K562 (cell line): ENCODE measurements at regions not wholly inside any gene's neighbourhood (a gene's known extent, or its start where the extent isn't known, plus 50 kb on each side); places are given as distances from the start of the nearest gene placed in this dataset.

ENCODE experiments used
- ATAC-seq: fragments of 200-7000 bp; cut with Tn5 transposase; 3 replicates; pipeline ENCODE4 v1.9.1; 2020; ENCODE audit warnings: moderate library complexity
- BruUV-seq: library from RNA; stranded (reverse); fragments of 400-500 nt; replicated peaks from 2 replicates; lab custom pipeline; 2021; lab: Mats Ljungman, UMichigan
- CTCF ChIA-PET: fragments of 300-600 bp; formaldehyde crosslinking; extraction: SDS; loops from one replicate; lab custom pipeline; 2021; ENCODE audit warnings: low intra/inter-chr PET ratio; lab: Yijun Ruan, JAX
- POLR2A ChIA-PET: fragments of 300-600, 350-650 bp; sonication (Branson Sonifier 250); formaldehyde crosslinking; extraction: SDS; loops from one replicate; lab custom pipeline; 2021; ENCODE audit warnings: antibody characterized with exemption, inconsistent platforms; lab: Yijun Ruan, JAX
- DNase-seq, 4 experiments: peaks; one replicate each; pipeline versions ENCODE4 v3.0.0 to v3.0.0-alpha.2; 2011 to 2018; ENCODE audit warnings: low spot score in 3 of 4, mixed read lengths in 3 of 4; ENCODE audit errors: extremely low read depth in 1 of 4
- FAIRE-seq: peaks from 2 replicates; lab custom pipeline; 2011; peaks lifted over from hg19 to GRCh38; lab: Jason Lieb, UNC
- H2AFZ ChIP-seq: 2 replicates; pipeline ENCODE4 v1.6.0; 2011; ENCODE audit warnings: low read depth, low read length, control low read depth, inconsistent platforms
- H3K27ac ChIP-seq: fragments of 200-600 bp; 3 replicates; pipeline ENCODE4 v1.8.0; 2011; ENCODE audit warnings: low read depth, mild to moderate bottlenecking, control low read depth, inconsistent platforms, low read length, moderate library complexity, mixed read lengths; ENCODE audit errors: extremely low read depth
- H3K27me3 ChIP-seq, 2 experiments: fragments of 300-600 bp in 1 of 2; 2 replicates in 1 of 2; 3 replicates in 1 of 2; pipeline versions ENCODE4 v1.6.0 to v1.8.0; 2011; ENCODE audit warnings: inconsistent platforms in 2 of 2, low read length in 2 of 2, mild to moderate bottlenecking in 1 of 2, mixed read lengths in 1 of 2, moderate library complexity in 1 of 2; ENCODE audit not compliant: control insufficient read depth in 2 of 2, insufficient read depth in 2 of 2
- H3K36me3 ChIP-seq: fragments of 300-600 bp; 3 replicates; pipeline ENCODE4 v1.8.0; 2011; ENCODE audit warnings: mild to moderate bottlenecking, low read length, inconsistent platforms; ENCODE audit not compliant: control insufficient read depth, insufficient read depth
- H3K4me1 ChIP-seq, 2 experiments: fragments of 200-600 bp in 1 of 2; replicated peaks in 1 of 2; 2 replicates in 1 of 2; 3 replicates in 1 of 2; pipeline versions ENCODE4 v1.5.1 to v1.8.0; 2011; ENCODE audit warnings: inconsistent platforms in 2 of 2, low read length in 2 of 2, mild to moderate bottlenecking in 1 of 2, mixed read lengths in 1 of 2, moderate library complexity in 1 of 2; ENCODE audit not compliant: control insufficient read depth in 2 of 2, insufficient read depth in 2 of 2
- H3K4me2 ChIP-seq: 2 replicates; pipeline ENCODE4 v1.6.1; 2011; ENCODE audit warnings: low read length, control low read depth, inconsistent platforms, mixed read lengths; ENCODE audit not compliant: insufficient read depth
- H3K4me3 ChIP-seq: fragments of 200-600 bp; sonication (generic), shearing (Covaris generic); 2 replicates; pipeline ENCODE4 v1.5.1; 2016; ENCODE audit warnings: control low read depth, inconsistent platforms
- H3K79me2 ChIP-seq: fragments of 200-600 bp; 3 replicates; pipeline ENCODE4 v1.8.0; 2011; ENCODE audit warnings: low read length, inconsistent platforms; ENCODE audit not compliant: control insufficient read depth, insufficient read depth
- H3K9ac ChIP-seq, 2 experiments: 2 replicates each; pipeline versions ENCODE4 v1.6.0 to v1.6.1; 2011; ENCODE audit warnings: low read depth in 2 of 2, low read length in 2 of 2, control low read depth in 1 of 2, inconsistent platforms in 1 of 2, mild to moderate bottlenecking in 1 of 2, mixed read lengths in 1 of 2; ENCODE audit not compliant: insufficient read depth in 1 of 2
- H3K9me1 ChIP-seq: one replicate; pipeline ENCODE4 v1.6.0; 2011; ENCODE audit warnings: inconsistent platforms, mild to moderate bottlenecking, low read length, moderate library complexity; ENCODE audit not compliant: control insufficient read depth, insufficient read depth
- H3K9me3 ChIP-seq: replicated peaks from 2 replicates; pipeline ENCODE4 v1.5.1; 2011; ENCODE audit warnings: low read depth, low read length, inconsistent platforms; ENCODE audit not compliant: control insufficient read depth, insufficient read depth
- H4K20me1 ChIP-seq: replicated peaks from 2 replicates; pipeline ENCODE4 v1.6.1; 2011; ENCODE audit warnings: low read length, inconsistent platforms, mixed read lengths; ENCODE audit not compliant: control insufficient read depth, insufficient read depth
- BRCA1 ChIP-seq, 2 experiments: fragments of 450-650 bp in 1 of 2; sonication (generic) in 1 of 2; formaldehyde crosslinking in 1 of 2; IDR thresholded peaks; 2 replicates each; pipeline versions ENCODE4 v1.5.0 to v1.6.1; 2017 to 2020; ENCODE audit warnings: mild to moderate bottlenecking in 1 of 2, missing genetic modification reagents in 1 of 2
- GTF3C2 ChIP-seq: IDR thresholded peaks from 3 replicates; pipeline ENCODE4 v1.6.1; 2011; ENCODE audit warnings: borderline replicate concordance, mild to moderate bottlenecking, moderate library complexity; ENCODE audit not compliant: insufficient read length; ENCODE audit errors: extremely low read depth
- L3MBTL2 ChIP-seq: fragments of 450-650 bp; IDR thresholded peaks from 2 replicates; pipeline ENCODE4 v1.6.1; 2016; ENCODE audit warnings: mild to moderate bottlenecking, moderate library complexity
- MEF2A ChIP-seq: IDR thresholded peaks from 2 replicates; pipeline ENCODE4 v1.6.1; 2011; ENCODE audit warnings: low read depth, mild to moderate bottlenecking, low read length, moderate library complexity; ENCODE audit not compliant: control insufficient read depth
- PRPF4 ChIP-seq: fragments of 200-400 bp; formaldehyde crosslinking; IDR thresholded peaks from one replicate; pipeline ENCODE4 v1.6.1; 2017; ENCODE audit warnings: low read length, low read depth, mild to moderate bottlenecking; ENCODE audit not compliant: insufficient read depth, poor library complexity, severe bottlenecking
- TOE1 ChIP-seq, 2 experiments: fragments of 450-650 bp in 1 of 2; sonication (generic) in 1 of 2; formaldehyde crosslinking in 1 of 2; IDR thresholded peaks; 2 replicates each; pipeline versions ENCODE4 v1.7.1 to v1.8.0; 2016 to 2022; ENCODE audit warnings: borderline replicate concordance in 2 of 2, mild to moderate bottlenecking in 2 of 2, antibody characterized with exemption in 1 of 2, inconsistent platforms in 1 of 2, low read depth in 1 of 2, missing genetic modification reagents in 1 of 2, moderate library complexity in 1 of 2
- TRIM24 ChIP-seq, 2 experiments: fragments of 450-650 bp; IDR thresholded peaks; 2 replicates each; pipeline ENCODE4 v1.6.1; 2016
- TSHZ1 ChIP-seq: fragments of 250-450 bp; sonication (Bioruptor Pico); IDR thresholded peaks from 2 replicates; pipeline ENCODE4 v1.4.0; 2020; ENCODE audit warnings: mild to moderate bottlenecking, moderate library complexity
- ZFPM2 ChIP-seq: fragments of 250-450 bp; sonication (Bioruptor Pico); IDR thresholded peaks from 2 replicates; pipeline ENCODE4 v1.5.1; 2022; ENCODE audit warnings: mild to moderate bottlenecking
- ZNF644 ChIP-seq: fragments of 200-800 bp; sonication (Bioruptor generic); IDR thresholded peaks from 2 replicates; pipeline ENCODE4 v1.6.1; 2016; ENCODE audit warnings: low read depth, missing genetic modification characterization, missing compliant biosample characterization
- WGBS: fragments of 100-300 bp; shearing (Covaris generic); methylation state at CpG from one replicate; pipeline ENCODE4 v1.1.6; 2016; ENCODE audit warnings: low coverage, mixed read lengths; ENCODE audit not compliant: insufficient coverage; ENCODE audit errors: missing lambda C conversion rate; 5-methylcytosine and 5-hydroxymethylcytosine counted together
- in situ Hi-C: fragments of 300-500 bp; cut with MboI; formaldehyde crosslinking; loops from 4 replicates; pipeline ENCODE4 v1.15.0; 2018; ENCODE audit warnings: inconsistent platforms, mixed read lengths
- intact Hi-C: fragments of 100-400 bp; cut with micrococcal nuclease; formaldehyde crosslinking; loops from 2 replicates; pipeline ENCODE4 v1.14.2; 2022
- TF ChIP-seq, protein P1 (sequence below): IDR thresholded peaks from 2 replicates; pipeline ENCODE4 v1.6.1; 2011; ENCODE audit warnings: borderline replicate concordance, low read depth, mild to moderate bottlenecking, moderate library complexity, low read length; ENCODE audit not compliant: insufficient read depth, poor library complexity, severe bottlenecking

DNA sequence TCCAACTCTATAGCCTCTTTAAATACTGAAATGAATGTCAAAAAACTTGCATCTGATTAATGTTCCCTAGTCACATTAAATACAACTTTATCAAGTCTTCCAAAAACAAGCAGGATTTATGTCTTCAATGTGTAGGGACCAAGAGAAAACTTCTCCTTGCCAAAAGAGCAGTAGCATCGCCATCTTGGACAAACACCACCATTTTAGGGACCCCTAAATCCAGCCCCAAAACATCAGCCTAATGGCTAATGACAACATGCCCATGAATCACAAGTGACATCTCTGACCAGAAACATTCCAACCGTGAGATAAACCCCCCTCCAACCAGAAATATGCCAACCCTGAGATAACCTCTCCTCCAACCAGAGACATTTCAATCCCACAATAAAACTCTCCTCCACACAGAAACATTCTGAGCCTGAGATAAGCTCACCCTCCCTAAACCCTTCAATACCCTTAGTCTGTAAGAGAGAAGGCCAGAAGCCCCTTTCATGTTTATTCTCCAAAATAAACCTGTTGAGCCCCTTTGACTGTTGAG lies 697.4 kb downstream of the TRAM1L1 start (continued):
- TF ChIP-seq, protein P1, sequence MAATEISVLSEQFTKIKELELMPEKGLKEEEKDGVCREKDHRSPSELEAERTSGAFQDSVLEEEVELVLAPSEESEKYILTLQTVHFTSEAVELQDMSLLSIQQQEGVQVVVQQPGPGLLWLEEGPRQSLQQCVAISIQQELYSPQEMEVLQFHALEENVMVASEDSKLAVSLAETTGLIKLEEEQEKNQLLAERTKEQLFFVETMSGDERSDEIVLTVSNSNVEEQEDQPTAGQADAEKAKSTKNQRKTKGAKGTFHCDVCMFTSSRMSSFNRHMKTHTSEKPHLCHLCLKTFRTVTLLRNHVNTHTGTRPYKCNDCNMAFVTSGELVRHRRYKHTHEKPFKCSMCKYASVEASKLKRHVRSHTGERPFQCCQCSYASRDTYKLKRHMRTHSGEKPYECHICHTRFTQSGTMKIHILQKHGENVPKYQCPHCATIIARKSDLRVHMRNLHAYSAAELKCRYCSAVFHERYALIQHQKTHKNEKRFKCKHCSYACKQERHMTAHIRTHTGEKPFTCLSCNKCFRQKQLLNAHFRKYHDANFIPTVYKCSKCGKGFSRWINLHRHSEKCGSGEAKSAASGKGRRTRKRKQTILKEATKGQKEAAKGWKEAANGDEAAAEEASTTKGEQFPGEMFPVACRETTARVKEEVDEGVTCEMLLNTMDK = no peak
- no peak for TF ChIP-seq TOE1 (IDR thresholded peaks at IDR 0.05; ENCODE audit: borderline replicate concordance)
- TF ChIP-seq TOE1 (CRISPR knock-in tag; IDR thresholded peaks at IDR 0.05; ENCODE audit: borderline replicate concordance, low read depth) = no peak
- TF ChIP-seq, all 486 proteins: peak for 6

DNA sequence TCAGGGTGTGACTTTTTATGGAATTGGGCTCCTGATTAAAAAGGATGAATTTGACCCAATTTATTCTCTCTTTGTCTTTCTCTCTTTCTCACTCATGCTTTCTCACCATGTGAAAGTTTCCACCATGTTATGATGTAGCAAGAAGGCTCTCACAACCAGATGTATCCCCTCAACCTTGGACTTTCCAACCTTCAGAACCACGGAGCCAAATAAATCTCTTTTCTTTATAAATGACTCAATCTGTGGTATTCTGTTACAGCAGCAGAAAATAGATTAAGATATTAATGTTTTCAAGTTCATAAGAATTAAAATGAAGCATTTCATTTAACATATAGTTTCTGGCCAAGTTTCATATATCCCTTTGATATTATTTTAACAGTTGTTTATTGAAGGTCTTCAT lies 698.5 kb downstream of the TRAM1L1 start:
- BruUV-seq = no TSS peak
- in situ Hi-C loops = no loop called here
- Histone ChIP-seq H3K9ac (no peak overlapping the region), H3K4me2 (no peak overlapping the region), H3K79me2 (no peaks in the 10 kb centered on the region), H3K4me3 (no peak overlapping the region), H3K4me1 (no peaks in the 10 kb centered on the region), H3K9me3 (no peaks in the 10 kb centered on the region; the same call in 1 of the 2 replicates), H3K27ac (no peak overlapping the region), H3K27me3 (no peaks in the 10 kb centered on the region), H3K36me3 (no peaks in the 10 kb centered on the region), H2AFZ (no peak overlapping the region), H3K9me1 (no peaks in the 10 kb centered on the region), H4K20me1 (no peaks in the 10 kb centered on the region)
- 20% methylated on average over 1 of the region's 1 CpG for WGBS
- no peak for DNase-seq
- ChIA-PET POLR2A (no interaction called here), CTCF (no interaction called here)
- FAIRE-seq = no peak
- intact Hi-C loops = no loop called here
- ATAC-seq = no peak
- TF ChIP-seq GTF3C2 (no peak), L3MBTL2 (no peak), MEF2A (no peak), TRIM24 (IDR thresholded peaks at IDR 0.05) (no peak), TSHZ1 (CRISPR knock-in tag) (no peak), ZNF644 (tag) (no peak), PRPF4 (no peak), BRCA1 (IDR thresholded peaks at IDR 0.05) (no peak), BRCA1 (CRISPR knock-in tag; IDR thresholded peaks at IDR 0.05) (no peak), ZFPM2 (CRISPR knock-in tag) (no peak)
